DND-41 (cell line): ENCODE measurements at regions not wholly inside any gene's neighbourhood (a gene's known extent, or its start where the extent isn't known, plus 50 kb on each side); places are given as distances from the start of the nearest gene placed in this dataset.

Experiments
- ATAC-seq: fragments of 200-7000 bp; cut with Tn5 transposase; 3 replicates; pipeline ENCODE4 v1.9.1; 2021; ENCODE audit warnings: low read depth; ENCODE audit not compliant: insufficient read depth
- DNase-seq: peaks from one replicate; pipeline ENCODE4 v3.0.0-alpha.2; 2020
- H2AFZ ChIP-seq: 2 replicates; pipeline ENCODE4 v1.6.0; 2012; ENCODE audit warnings: low read depth, low read length
- H3K27ac ChIP-seq: 2 replicates; pipeline ENCODE4 v1.5.1; 2012; ENCODE audit warnings: low read length, inconsistent platforms
- H3K27me3 ChIP-seq: fragments of 200-600 bp; sonication (generic); 2 replicates; pipeline ENCODE4 v1.6.0; 2012; ENCODE audit warnings: low read length, mild to moderate bottlenecking, inconsistent platforms; ENCODE audit not compliant: insufficient read depth, poor library complexity
- H3K36me3 ChIP-seq: 2 replicates; pipeline ENCODE4 v1.5.1; 2012; ENCODE audit warnings: low read length, inconsistent platforms; ENCODE audit not compliant: insufficient read depth
- H3K4me1 ChIP-seq: 2 replicates; pipeline ENCODE4 v1.5.1; 2012; ENCODE audit warnings: mild to moderate bottlenecking, low read length; ENCODE audit not compliant: insufficient read depth
- H3K4me2 ChIP-seq: 2 replicates; pipeline ENCODE4 v1.6.0; 2012; ENCODE audit warnings: mild to moderate bottlenecking, moderate library complexity, low read length, inconsistent platforms; ENCODE audit not compliant: insufficient read depth
- H3K4me3 ChIP-seq, 2 experiments: fragments of 200-600 bp in 1 of 2; shearing (Covaris generic) in 1 of 2; 2 replicates each; pipeline ENCODE4 v1.5.1; 2012 to 2016; ENCODE audit warnings: inconsistent platforms in 2 of 2, low read length in 2 of 2, mild to moderate bottlenecking in 2 of 2, low read depth in 1 of 2, moderate library complexity in 1 of 2
- H3K79me2 ChIP-seq: 2 replicates; pipeline ENCODE4 v1.6.0; 2012; ENCODE audit warnings: low read length, inconsistent platforms; ENCODE audit not compliant: insufficient read depth
- H3K9ac ChIP-seq: 2 replicates; pipeline ENCODE4 v1.6.0; 2012; ENCODE audit warnings: low read depth, mild to moderate bottlenecking, inconsistent platforms, low read length, moderate library complexity
- H3K9me3 ChIP-seq: 2 replicates; pipeline ENCODE4 v1.5.1; 2012; ENCODE audit warnings: low read length, moderate library complexity, mild to moderate bottlenecking, inconsistent platforms; ENCODE audit not compliant: insufficient read depth, severe bottlenecking
- H4K20me1 ChIP-seq: 2 replicates; pipeline ENCODE4 v1.6.0; 2012; ENCODE audit warnings: low read length; ENCODE audit not compliant: insufficient read depth
- EZH2 ChIP-seq: IDR thresholded peaks from 3 replicates; pipeline ENCODE4 v1.6.1; 2012; ENCODE audit warnings: borderline replicate concordance, low read depth, mild to moderate bottlenecking, moderate library complexity, low read length, inconsistent platforms; ENCODE audit not compliant: severe bottlenecking
- TF ChIP-seq, protein P1 (sequence below): IDR thresholded peaks from 2 replicates; pipeline ENCODE4 v1.5.1; 2012; ENCODE audit warnings: borderline replicate concordance, low read length, moderate library complexity, mild to moderate bottlenecking; ENCODE audit not compliant: poor library complexity, severe bottlenecking; ENCODE audit errors: extremely low read depth

DNA sequence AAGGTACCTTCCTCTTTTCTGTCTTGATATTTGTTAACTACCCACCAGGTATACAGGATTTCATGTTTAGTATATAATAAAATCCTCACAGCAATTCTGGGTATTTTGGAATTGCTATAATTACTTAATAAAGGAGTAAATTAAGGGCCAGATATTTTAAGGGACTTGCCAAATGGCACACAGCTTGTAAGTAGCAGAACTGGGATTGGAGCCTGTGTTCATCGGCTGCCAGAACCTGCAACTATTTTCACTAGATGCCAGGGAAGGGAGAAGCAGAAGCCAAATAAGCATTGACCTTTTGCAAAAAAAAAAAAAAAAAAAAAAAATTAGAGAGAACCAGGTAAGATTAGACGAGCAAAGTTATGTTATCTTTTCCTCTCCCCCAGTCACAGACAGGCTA is 683.3 kb upstream of the CADM2 start:
- no peaks in the 10 kb centered on the region for H3K4me1 ChIP-seq

DNA sequence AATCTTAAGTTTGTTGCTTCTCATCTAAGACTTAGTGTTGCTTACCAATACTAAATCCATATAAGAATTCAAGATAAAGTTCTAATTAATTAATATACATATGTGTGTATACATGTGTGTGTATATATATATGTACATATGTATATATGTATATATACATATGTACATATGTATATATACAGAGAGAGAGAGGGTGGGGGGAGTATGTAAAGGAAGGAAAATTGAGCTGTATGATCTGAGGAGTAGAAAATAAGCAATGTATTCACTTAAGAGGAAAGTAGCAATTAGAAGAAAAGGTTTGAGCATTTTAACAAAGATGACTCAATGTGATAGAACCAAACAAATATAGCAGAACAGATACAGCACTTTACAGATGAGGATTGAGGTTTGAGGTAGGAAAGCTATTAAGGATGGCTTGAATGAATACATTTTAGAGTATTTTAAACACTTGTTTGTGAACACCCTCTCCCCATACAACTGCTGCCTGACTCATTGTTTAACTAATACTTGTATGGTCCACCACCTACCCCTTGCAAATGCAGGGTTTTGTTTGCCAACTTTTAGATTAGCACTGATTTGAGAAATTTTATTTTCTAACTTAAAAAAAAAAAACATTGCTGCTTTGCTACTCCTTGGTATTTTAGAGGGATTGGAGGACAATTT is 681.1 kb upstream of the CADM2 start:
- Histone ChIP-seq H3K4me1 (no peaks in the 10 kb centered on the region), H3K79me2 (no peaks in the 10 kb centered on the region), H3K4me2 (no peak overlapping the region), H3K9me3 (no peaks in the 10 kb centered on the region), H3K9ac (no peak overlapping the region), H3K4me3 (no peak overlapping the region), H3K27me3 (no peaks in the 10 kb centered on the region), H3K27ac (no peak overlapping the region), H3K36me3 (no peaks in the 10 kb centered on the region), H4K20me1 (no peaks in the 10 kb centered on the region), H2AFZ (no peak overlapping the region)
- ATAC-seq (no peak), DNase-seq (no peak)
- no peak for TF ChIP-seq EZH2
- TF ChIP-seq, protein P1, sequence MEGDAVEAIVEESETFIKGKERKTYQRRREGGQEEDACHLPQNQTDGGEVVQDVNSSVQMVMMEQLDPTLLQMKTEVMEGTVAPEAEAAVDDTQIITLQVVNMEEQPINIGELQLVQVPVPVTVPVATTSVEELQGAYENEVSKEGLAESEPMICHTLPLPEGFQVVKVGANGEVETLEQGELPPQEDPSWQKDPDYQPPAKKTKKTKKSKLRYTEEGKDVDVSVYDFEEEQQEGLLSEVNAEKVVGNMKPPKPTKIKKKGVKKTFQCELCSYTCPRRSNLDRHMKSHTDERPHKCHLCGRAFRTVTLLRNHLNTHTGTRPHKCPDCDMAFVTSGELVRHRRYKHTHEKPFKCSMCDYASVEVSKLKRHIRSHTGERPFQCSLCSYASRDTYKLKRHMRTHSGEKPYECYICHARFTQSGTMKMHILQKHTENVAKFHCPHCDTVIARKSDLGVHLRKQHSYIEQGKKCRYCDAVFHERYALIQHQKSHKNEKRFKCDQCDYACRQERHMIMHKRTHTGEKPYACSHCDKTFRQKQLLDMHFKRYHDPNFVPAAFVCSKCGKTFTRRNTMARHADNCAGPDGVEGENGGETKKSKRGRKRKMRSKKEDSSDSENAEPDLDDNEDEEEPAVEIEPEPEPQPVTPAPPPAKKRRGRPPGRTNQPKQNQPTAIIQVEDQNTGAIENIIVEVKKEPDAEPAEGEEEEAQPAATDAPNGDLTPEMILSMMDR = no peak

More for the DNA sequence above, 683.3 kb upstream of the CADM2 start:
- Histone ChIP-seq H3K27ac (no peak overlapping the region), H3K4me2 (no peak overlapping the region), H4K20me1 (no peaks in the 10 kb centered on the region), H3K36me3 (no peaks in the 10 kb centered on the region), H2AFZ (no peak overlapping the region), H3K9me3 (no peaks in the 10 kb centered on the region), H3K4me3 (no peak overlapping the region), H3K27me3 (no peaks in the 10 kb centered on the region), H3K9ac (no peak overlapping the region), H3K79me2 (no peaks in the 10 kb centered on the region)
- DNase-seq (no peak), ATAC-seq (no peak)
- TF ChIP-seq, protein P1 = no peak
- no peak for TF ChIP-seq EZH2

DNA sequence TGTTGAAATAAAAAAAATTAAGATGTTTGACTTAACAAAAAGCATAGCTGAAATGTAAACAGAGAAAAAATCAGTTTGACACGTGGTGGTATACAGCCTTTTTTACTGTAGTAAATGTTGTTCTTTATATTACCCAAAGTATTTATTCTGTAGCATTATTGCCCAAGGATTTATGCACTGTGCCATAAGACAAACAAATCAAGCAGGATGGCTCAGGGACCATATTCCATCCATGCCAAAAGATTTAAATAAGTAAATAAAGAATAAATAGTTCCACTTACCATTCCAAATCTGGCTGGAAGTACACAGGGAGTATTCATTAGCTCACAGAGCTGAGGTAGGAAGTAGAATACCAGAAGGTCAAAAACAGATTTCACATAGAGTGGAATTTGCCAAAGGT is 666.7 kb upstream of the CADM2 start:
- no peaks in the 10 kb centered on the region for H3K79me2 ChIP-seq

More for the DNA sequence above, 666.7 kb upstream of the CADM2 start:
- TF ChIP-seq EZH2 = no peak
- TF ChIP-seq, protein P1 = no peak
- Histone ChIP-seq H3K4me3 (no peak overlapping the region), H3K9me3 (no peaks in the 10 kb centered on the region), H3K27me3 (no peaks in the 10 kb centered on the region), H3K9ac (no peak overlapping the region), H3K4me2 (no peak overlapping the region), H3K36me3 (no peaks in the 10 kb centered on the region), H2AFZ (no peak overlapping the region), H3K4me1 (no peaks in the 10 kb centered on the region), H4K20me1 (no peaks in the 10 kb centered on the region), H3K27ac (no peak overlapping the region)
- DNase-seq (no peak), ATAC-seq (no peak)
